Omental fat pad (tissue), 3 donors: ENCODE measurements at regions not wholly inside any gene's neighbourhood (a gene's known extent, or its start where the extent isn't known, plus 50 kb on each side); places are given as distances from the start of the nearest gene placed in this dataset.

ENCODE experiments used
- ATAC-seq: fragments of 150-250 bp; one replicate; pipeline ENCODE4 v1.9.1; 2016; ENCODE audit warnings: mild to moderate bottlenecking, moderate library complexity; ENCODE audit not compliant: low FRiP score
- DNase-seq: peaks from one replicate; pipeline ENCODE4 v3.0.0-alpha.2; 2019; ENCODE audit warnings: low spot score
- CTCF ChIP-seq, 3 donors: fragments of 450-650 bp; IDR thresholded peaks; one replicate each; pipeline ENCODE4 v1.5.1; 2016 to 2017; ENCODE audit warnings: antibody characterized with exemption in 3 of 3, mild to moderate bottlenecking in 3 of 3, moderate library complexity in 2 of 3

DNA sequence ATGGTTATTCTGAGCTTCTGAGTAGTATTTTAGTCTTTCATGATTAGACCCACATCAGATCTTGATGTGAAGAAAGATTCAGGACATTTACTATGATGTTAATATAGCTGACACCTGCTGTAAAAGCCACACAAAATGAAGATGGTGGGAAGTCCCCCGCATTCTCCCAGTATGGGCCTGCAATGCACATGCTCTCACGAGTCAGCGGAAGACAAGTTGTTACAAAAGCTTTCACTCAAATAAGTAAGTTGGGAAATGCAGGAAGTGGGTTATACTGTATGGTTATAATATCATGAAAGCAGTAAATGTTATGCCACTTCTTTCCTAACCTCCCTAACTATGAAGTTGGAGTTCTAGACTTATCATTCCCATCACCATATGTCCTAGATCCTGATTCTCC lies 171.9 kb downstream of the KLF5 start:
- DNase-seq (no peak), ATAC-seq (no peak)
- TF ChIP-seq CTCF (IDR thresholded peaks at IDR 0.05), result no peak

DNA sequence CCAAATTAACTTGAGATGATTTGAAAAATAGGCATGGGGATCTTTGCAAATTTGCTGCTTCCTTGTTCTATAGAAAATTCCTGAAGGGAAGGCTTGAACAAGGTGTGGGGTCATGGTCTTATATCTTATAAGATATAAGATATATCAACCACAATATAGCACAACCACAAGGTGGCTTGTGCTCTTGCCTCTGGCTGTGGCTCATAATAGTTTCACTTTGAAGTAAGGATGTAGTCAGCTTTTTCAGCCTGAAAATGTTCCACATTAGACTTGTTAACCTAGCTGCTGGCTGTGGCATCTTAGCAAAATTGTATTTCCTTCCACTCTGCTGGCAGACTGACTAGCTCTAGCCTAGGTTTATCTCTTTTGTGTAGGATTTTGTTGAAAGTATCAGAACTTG lies 169.7 kb downstream of the KLF5 start:
- no peak for TF ChIP-seq CTCF (IDR thresholded peaks at IDR 0.05)
- DNase-seq (no peak), ATAC-seq (no peak)

DNA sequence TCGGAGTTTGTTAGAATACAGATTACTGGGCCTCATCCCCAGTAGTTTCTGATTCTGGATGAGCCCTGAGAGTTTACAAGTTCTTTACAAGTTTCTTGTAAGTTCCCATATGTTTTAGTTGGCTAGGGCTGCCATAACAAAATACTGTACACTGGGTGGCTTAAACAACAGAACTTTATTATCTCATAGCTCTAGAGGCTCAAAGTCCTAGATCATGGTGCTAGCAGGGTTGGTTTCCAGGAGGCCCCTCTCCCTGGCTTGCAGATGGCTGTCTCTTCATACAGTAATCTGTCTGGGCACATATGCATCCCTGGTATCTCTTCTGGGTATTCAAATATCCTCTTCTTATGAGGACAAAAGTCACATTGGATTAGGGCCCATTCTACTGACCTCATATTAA lies 167.2 kb downstream of the KLF5 start:
- no peak for TF ChIP-seq CTCF (IDR thresholded peaks at IDR 0.05)
- no peak for DNase-seq
- ATAC-seq, result no peak

GRCh38 chr13:73224703-73225102 lies 165.9 kb downstream of the KLF5 start:
- no peak for TF ChIP-seq CTCF (IDR thresholded peaks at IDR 0.05)
- ATAC-seq (no peak), DNase-seq (no peak)

DNA sequence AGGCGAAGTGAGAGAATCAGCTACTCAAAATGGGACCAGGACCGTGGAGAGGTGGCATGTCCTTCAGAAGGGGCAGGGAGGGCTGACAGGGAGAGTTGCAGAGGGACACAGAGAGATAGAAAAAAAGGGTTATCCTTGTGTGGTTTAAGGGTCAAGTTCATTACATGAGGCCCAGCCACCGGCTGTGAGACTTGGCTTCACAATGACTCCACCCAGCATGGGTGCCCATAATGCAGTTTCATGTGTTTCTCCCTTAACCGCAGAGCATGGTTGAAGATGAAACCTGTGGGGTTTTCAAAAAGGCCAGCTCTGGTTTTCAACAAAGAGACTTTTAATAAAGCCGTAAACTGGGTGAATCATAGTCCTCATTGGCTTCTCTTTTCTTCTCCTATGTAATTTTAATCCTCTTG lies 164.6 kb downstream of the KLF5 start:
- no peak for DNase-seq
- no peak for TF ChIP-seq CTCF (IDR thresholded peaks at IDR 0.05)
- ATAC-seq, result no peak

DNA sequence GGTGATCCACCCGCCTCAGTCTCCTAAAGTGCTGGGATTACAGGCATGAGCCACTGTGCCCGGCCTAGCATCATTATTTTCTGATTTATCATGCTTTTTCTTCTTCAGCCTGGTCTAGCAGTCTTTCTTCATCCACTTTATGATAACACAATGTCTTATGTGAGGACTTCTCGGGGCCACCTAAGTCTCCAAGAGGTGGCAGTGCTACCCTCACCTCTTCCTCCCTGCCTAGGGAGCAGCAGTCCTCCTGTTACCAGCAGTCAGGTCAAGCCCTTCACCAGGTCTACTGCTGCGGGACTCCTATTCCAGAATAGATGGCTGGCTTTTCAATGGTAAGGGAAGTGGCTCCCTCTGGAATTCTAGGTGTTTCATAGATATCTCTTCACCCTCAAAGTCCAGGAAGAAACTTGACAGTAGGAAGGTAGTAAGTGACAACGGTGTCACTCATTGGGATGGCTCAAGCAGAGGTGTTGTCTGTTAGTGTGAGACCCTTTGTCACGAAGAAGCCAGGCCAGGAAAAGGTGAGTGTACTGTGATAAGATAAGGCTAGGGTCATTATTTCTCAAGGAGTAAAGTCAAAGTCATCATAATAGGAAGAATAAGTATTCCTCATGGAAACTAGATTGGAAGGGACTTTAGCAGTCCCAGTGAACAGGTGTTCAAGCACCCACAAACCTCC lies 164.0 kb downstream of the KLF5 start:
- ATAC-seq (no peak), DNase-seq (no peak)
- TF ChIP-seq CTCF (IDR thresholded peaks at IDR 0.05), result no peak

DNA sequence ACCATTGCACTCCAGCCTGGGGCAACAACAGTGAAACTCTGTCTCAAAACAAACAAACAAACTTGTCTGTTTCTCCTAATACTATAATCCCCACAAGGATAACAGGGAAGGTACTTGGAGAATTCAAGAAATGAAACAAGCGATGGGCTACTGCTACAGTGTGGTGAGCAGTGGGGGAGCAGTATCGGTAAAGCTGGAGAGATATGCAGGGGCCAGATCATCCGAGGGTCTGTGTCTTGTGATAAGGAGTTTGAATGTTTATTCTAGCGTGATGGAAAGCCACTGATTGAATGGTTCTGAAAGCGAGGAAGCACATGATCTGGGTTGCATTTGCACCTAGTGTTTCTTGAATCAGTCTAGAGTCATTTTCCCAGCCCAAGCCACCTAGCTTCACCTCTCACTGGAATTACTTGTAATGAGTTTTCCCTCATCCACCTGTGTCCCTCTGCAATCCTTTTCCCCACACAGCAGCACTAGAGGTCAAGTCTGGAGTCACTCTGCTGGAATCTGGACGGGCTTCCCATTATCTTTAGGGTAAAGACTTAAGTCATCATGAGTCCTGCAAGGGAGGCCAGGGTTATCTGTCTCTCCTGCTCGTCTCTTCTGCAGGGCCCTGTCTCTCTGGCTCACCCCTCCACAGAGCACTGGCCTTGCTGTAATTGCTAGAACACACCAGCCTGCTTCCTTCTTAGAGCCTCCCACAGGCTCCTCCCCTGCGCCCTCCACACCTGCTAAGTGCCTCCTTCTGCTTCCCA lies 162.3 kb downstream of the KLF5 start:
- DNase-seq (no peak), ATAC-seq (no peak)
- TF ChIP-seq CTCF (IDR thresholded peaks at IDR 0.05), result no peak
